IMR-90 (cell line): ENCODE measurements at regions not wholly inside any gene's neighbourhood (a gene's known extent, or its start where the extent isn't known, plus 50 kb on each side); places are given as distances from the start of the nearest gene placed in this dataset.

Source experiments
- ATAC-seq: fragments of 200-7000 bp; cut with Tn5 transposase; 2 replicates; pipeline ENCODE4 v1.9.1; 2020; ENCODE audit warnings: low read depth, mild to moderate bottlenecking, moderate library complexity
- BruUV-seq: library from RNA; stranded (reverse); fragments of 400-500 nt; replicated peaks from 2 replicates; lab custom pipeline; 2021; lab: Mats Ljungman, UMichigan
- CTCF ChIA-PET: fragments of 300-600 bp; formaldehyde crosslinking; extraction: SDS; loops from one replicate; lab custom pipeline; 2021; ENCODE audit warnings: antibody characterized with exemption; lab: Yijun Ruan, JAX
- POLR2A ChIA-PET: fragments of 300-600 bp; sonication (Branson Sonifier 250); formaldehyde crosslinking; loops from one replicate; lab custom pipeline; 2022; ENCODE audit warnings: antibody characterized with exemption; ENCODE audit not compliant: unreplicated experiment; lab: Charles Lee
- DNase-seq: peaks from one replicate; pipeline ENCODE4 v3.0.0; 2013
- H2AFZ ChIP-seq: replicated peaks from 2 replicates; pipeline ENCODE3; 2013; ENCODE audit warnings: low read length, mild to moderate bottlenecking; ENCODE audit not compliant: poor library complexity
- H2AK5ac ChIP-seq: 2 replicates; pipeline ENCODE4 v1.6.1; 2013; ENCODE audit warnings: low read depth, low read length, inconsistent platforms
- H2AK9ac ChIP-seq: replicated peaks from 2 replicates; pipeline ENCODE3; 2013; ENCODE audit warnings: mild to moderate bottlenecking, low read depth, low read length, moderate library complexity; ENCODE audit not compliant: poor library complexity
- H2BK120ac ChIP-seq: 2 replicates; pipeline ENCODE4 v1.6.1; 2013; ENCODE audit warnings: low read depth, low read length, inconsistent platforms
- H2BK15ac ChIP-seq: 3 replicates; pipeline ENCODE4 v1.6.1; 2013; ENCODE audit warnings: low read depth, low read length, inconsistent platforms
- H2BK20ac ChIP-seq: 2 replicates; pipeline ENCODE4 v1.6.1; 2013; ENCODE audit warnings: low read depth, mild to moderate bottlenecking, inconsistent platforms, low read length, moderate library complexity
- H2BK5ac ChIP-seq: 2 replicates; pipeline ENCODE4 v1.6.1; 2013; ENCODE audit warnings: mild to moderate bottlenecking, low read depth, low read length, inconsistent platforms; ENCODE audit not compliant: poor library complexity, severe bottlenecking
- H3K14ac ChIP-seq: replicated peaks from 2 replicates; pipeline ENCODE4 v1.6.1; 2013; ENCODE audit warnings: low read depth, low read length, inconsistent platforms
- H3K18ac ChIP-seq: 2 replicates; pipeline ENCODE4 v1.6.1; 2013; ENCODE audit warnings: low read depth, low read length, control low read depth
- H3K23ac ChIP-seq: 2 replicates; pipeline ENCODE4 v1.6.1; 2013; ENCODE audit warnings: low read depth, low read length, inconsistent platforms
- H3K27ac ChIP-seq: 2 replicates; pipeline ENCODE4 v1.5.1; 2013; ENCODE audit warnings: mild to moderate bottlenecking, control low read depth, low read length; ENCODE audit not compliant: insufficient read depth
- H3K27me3 ChIP-seq: 2 replicates; pipeline ENCODE4 v1.6.1; 2013; ENCODE audit warnings: low read length; ENCODE audit not compliant: control insufficient read depth, insufficient read depth
- H3K36me3 ChIP-seq: 2 replicates; pipeline ENCODE4 v1.6.1; 2013; ENCODE audit warnings: low read length, mixed read lengths; ENCODE audit not compliant: control insufficient read depth, insufficient read depth
- H3K4ac ChIP-seq: 2 replicates; pipeline ENCODE4 v1.6.1; 2013; ENCODE audit warnings: low read depth, low read length, inconsistent platforms
- H3K4me1 ChIP-seq: 2 replicates; pipeline ENCODE4 v1.6.1; 2013; ENCODE audit warnings: low read length, mixed read lengths; ENCODE audit not compliant: control insufficient read depth, insufficient read depth
- H3K4me2 ChIP-seq: 2 replicates; pipeline ENCODE4 v1.6.1; 2013; ENCODE audit warnings: low read depth, mild to moderate bottlenecking, control low read depth, low read length, moderate library complexity
- H3K4me3 ChIP-seq: 2 replicates; pipeline ENCODE4 v1.5.1; 2013; ENCODE audit warnings: low read depth, mild to moderate bottlenecking, control low read depth, low read length, moderate library complexity; ENCODE audit not compliant: insufficient read depth
- H3K56ac ChIP-seq: 2 replicates; pipeline ENCODE4 v1.6.1; 2013; ENCODE audit warnings: low read length, inconsistent platforms; ENCODE audit not compliant: insufficient read depth; ENCODE audit errors: extremely low read depth
- H3K79me1 ChIP-seq, 2 experiments: 2 replicates each; pipeline ENCODE4 v1.6.1; 2013; ENCODE audit warnings: low read length in 2 of 2, inconsistent platforms in 1 of 2, low read depth in 1 of 2
- H3K9ac ChIP-seq: 2 replicates; pipeline ENCODE4 v1.6.1; 2013; ENCODE audit warnings: low read depth, low read length, control low read depth
- H3K9me1 ChIP-seq: 2 replicates; pipeline ENCODE4 v1.6.1; 2013; ENCODE audit warnings: low read length, inconsistent platforms; ENCODE audit not compliant: insufficient read depth
- H3K9me3 ChIP-seq: 2 replicates; pipeline ENCODE4 v1.6.1; 2013; ENCODE audit warnings: low read length; ENCODE audit not compliant: control insufficient read depth, insufficient read depth
- H4K20me1 ChIP-seq: 2 replicates; pipeline ENCODE4 v1.6.1; 2013; ENCODE audit warnings: low read length, inconsistent platforms; ENCODE audit not compliant: insufficient read depth
- H4K5ac ChIP-seq: 2 replicates; pipeline ENCODE4 v1.6.1; 2013; ENCODE audit warnings: mild to moderate bottlenecking, low read depth, low read length, control low read depth
- H4K8ac ChIP-seq, 2 experiments: 2 replicates each; pipeline ENCODE4 v1.6.1; 2013; ENCODE audit warnings: low read depth in 2 of 2, low read length in 2 of 2, control low read depth in 1 of 2, inconsistent platforms in 1 of 2
- H4K91ac ChIP-seq: 2 replicates; pipeline ENCODE4 v1.6.1; 2013; ENCODE audit warnings: low read depth, low read length, inconsistent platforms; ENCODE audit not compliant: insufficient read depth
- CEBPB ChIP-seq: IDR thresholded peaks from 2 replicates; pipeline ENCODE4 v1.6.1; 2012; ENCODE audit warnings: low read depth, low read length, improper control_type of control experiment
- FOS ChIP-seq: fragments of 150-350 bp; IDR thresholded peaks from 2 replicates; pipeline ENCODE4 v1.6.1; 2016; ENCODE audit warnings: low read depth, low read length
- POLR2A ChIP-seq: IDR thresholded peaks from 2 replicates; pipeline ENCODE4 v1.6.1; 2012; ENCODE audit warnings: mild to moderate bottlenecking, low read depth, low read length
- SMC3 ChIP-seq: fragments of 150-350 bp; IDR thresholded peaks from 2 replicates; pipeline ENCODE4 v1.6.1; 2016; ENCODE audit warnings: low read depth, mild to moderate bottlenecking, antibody characterized with exemption, low read length, moderate library complexity
- WGBS, 2 experiments: methylation state at CpG; one replicate each; pipeline versions ENCODE4 v1.1.5 to v1.1.7; 2013; ENCODE audit warnings: missing lambda C conversion rate in 2 of 2; ENCODE audit not compliant: insufficient read length in 1 of 2; ENCODE audit errors: extremely low coverage in 2 of 2; 5-methylcytosine and 5-hydroxymethylcytosine counted together
- dilution Hi-C: fragments of 300-500 bp; cut with HindIII; formaldehyde crosslinking; loops from one replicate; pipeline ENCODE4 v1.14.3; 2018; ENCODE audit warnings: low sequenced_read_pairs; ENCODE audit not compliant: unreplicated experiment
- in situ Hi-C: fragments of 300-500 bp; cut with MboI; formaldehyde crosslinking; loops from 3 replicates; pipeline ENCODE4 v1.14.3; 2019; ENCODE audit warnings: low sequenced_read_pairs, inconsistent platforms, mixed read lengths
- intact Hi-C: fragments of 100-400 bp; cut with micrococcal nuclease; formaldehyde crosslinking; loops from 2 replicates; pipeline ENCODE4 v1.10.0; 2022

DNA sequence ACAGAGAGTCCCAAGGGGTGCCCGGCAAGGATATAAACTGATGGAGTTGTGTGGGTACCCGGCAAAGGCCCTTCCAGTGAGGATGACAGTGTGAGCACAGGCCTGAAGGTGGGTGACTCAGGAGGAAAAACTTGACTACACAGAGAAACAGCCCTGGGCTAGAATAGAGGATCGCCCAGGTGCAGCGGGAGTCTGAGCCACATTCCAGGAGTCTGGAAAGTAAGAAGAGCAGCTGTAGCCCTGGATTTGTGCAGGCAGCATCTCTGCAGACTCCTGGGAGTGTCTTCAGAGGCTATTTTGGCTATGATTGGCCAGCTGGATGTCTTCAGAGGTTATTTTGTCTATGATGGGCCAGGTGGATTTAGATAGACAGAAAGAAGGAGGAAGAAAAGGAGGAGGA is 367.6 kb upstream of the MKI67 start:
- Histone ChIP-seq H3K36me3 (no peaks in the 10 kb centered on the region), H3K4me2 (no peak overlapping the region), H3K9ac (no peak overlapping the region), H3K9me1 (no peaks in the 10 kb centered on the region), H3K9me3 (peaks cover 62% of the 10 kb centered on the region), H3K4ac (no peak overlapping the region), H4K8ac (no peak overlapping the region), H3K79me1 (no peaks in the 10 kb centered on the region), H3K14ac (no peak overlapping the region), H3K4me3 (no peak overlapping the region), H3K27ac (no peak overlapping the region), H2BK120ac (no peak overlapping the region), H3K18ac (no peak overlapping the region), H3K4me1 (no peaks in the 10 kb centered on the region), H2AK5ac (no peak overlapping the region), H3K23ac (no peak overlapping the region), H2BK15ac (no peak overlapping the region), H2AK9ac (no peak overlapping the region), H3K56ac (no peak overlapping the region), H2BK5ac (no peak overlapping the region), H2AFZ (no peak overlapping the region), H3K27me3 (no peaks in the 10 kb centered on the region), H4K91ac (no peak overlapping the region), H4K5ac (no peak overlapping the region), H4K20me1 (no peaks in the 10 kb centered on the region), H2BK20ac (no peak overlapping the region)
- in situ Hi-C loops (no loop called here), dilution Hi-C loops (no loop called here), intact Hi-C loops (no loop called here)
- ATAC-seq (no peak), DNase-seq (no peak)
- WGBS, 2 experiments = 0% methylated on average over 1 of the region's 4 CpGs; no CpG with 5 or more reads in 1 of the 2 experiments
- no TSS peak for BruUV-seq
- TF ChIP-seq CEBPB (no peak), FOS (no peak), SMC3 (no peak), POLR2A (no peak)
- ChIA-PET POLR2A (no interaction called here), CTCF (no interaction called here)
